ENCODE measurements at regions not wholly inside any gene's neighbourhood (a gene's known extent, or its start where the extent isn't known, plus 50 kb on each side); places are given as distances from the start of the nearest gene placed in this dataset.

GRCh38 chr5:174423558-174423957 lies 300.8 kb upstream of the MSX2 start:
- intact Hi-C loops (cut with DNase I) = no loop called here
- no peak for ATAC-seq
- H3K4me1 ChIP-seq = no peaks in the 10 kb centered on the region

GRCh38 chr5:174424219-174425053 lies 299.9 kb upstream of the MSX2 start:
- ATAC-seq (no peak), DNase-seq (peak in 1 of 4 donors; percentile 7)
- no peak overlapping the region for H3K4me3 ChIP-seq
- H3K27ac ChIP-seq = no peak overlapping the region
- no peaks in the 10 kb centered on the region for H3K9me3 ChIP-seq
- intact Hi-C loops (cut with DNase I) = no loop called here
- H3K36me3 ChIP-seq (replicated peaks in 1 of 2; ENCODE audit: insufficient read depth in 1 of 2, low read depth in 2 of 2) = no peaks in the 10 kb centered on the region
- TF ChIP-seq POLR2A (IDR thresholded peaks at IDR 0.05) = no peak
- TF ChIP-seq, protein P1, sequence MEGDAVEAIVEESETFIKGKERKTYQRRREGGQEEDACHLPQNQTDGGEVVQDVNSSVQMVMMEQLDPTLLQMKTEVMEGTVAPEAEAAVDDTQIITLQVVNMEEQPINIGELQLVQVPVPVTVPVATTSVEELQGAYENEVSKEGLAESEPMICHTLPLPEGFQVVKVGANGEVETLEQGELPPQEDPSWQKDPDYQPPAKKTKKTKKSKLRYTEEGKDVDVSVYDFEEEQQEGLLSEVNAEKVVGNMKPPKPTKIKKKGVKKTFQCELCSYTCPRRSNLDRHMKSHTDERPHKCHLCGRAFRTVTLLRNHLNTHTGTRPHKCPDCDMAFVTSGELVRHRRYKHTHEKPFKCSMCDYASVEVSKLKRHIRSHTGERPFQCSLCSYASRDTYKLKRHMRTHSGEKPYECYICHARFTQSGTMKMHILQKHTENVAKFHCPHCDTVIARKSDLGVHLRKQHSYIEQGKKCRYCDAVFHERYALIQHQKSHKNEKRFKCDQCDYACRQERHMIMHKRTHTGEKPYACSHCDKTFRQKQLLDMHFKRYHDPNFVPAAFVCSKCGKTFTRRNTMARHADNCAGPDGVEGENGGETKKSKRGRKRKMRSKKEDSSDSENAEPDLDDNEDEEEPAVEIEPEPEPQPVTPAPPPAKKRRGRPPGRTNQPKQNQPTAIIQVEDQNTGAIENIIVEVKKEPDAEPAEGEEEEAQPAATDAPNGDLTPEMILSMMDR (IDR thresholded peaks at IDR 0.05) = no peak
- no peaks in the 10 kb centered on the region for H3K27me3 ChIP-seq
- no peaks in the 10 kb centered on the region for H3K4me1 ChIP-seq
- WGBS, 2 donors = 37 to 49% methylated on average over 8 of the region's 8 CpGs

More at GRCh38 chr5:174423558-174423957, 300.8 kb upstream of the MSX2 start:
- no peaks in the 10 kb centered on the region for H3K27me3 ChIP-seq
- no peaks in the 10 kb centered on the region for H3K9me3 ChIP-seq
- H3K27ac ChIP-seq = no peak overlapping the region
- DNase-seq = no peak
- no peaks in the 10 kb centered on the region for H3K36me3 ChIP-seq (replicated peaks in 1 of 2; ENCODE audit: insufficient read depth in 1 of 2, low read depth in 2 of 2)
- H3K4me3 ChIP-seq = no peak overlapping the region
- 63 to 70% methylated on average over 11 of the region's 11 CpGs for WGBS, 2 donors
- TF ChIP-seq, protein P1 (IDR thresholded peaks at IDR 0.05) = no peak
- no peak for TF ChIP-seq POLR2A (IDR thresholded peaks at IDR 0.05)

DNA sequence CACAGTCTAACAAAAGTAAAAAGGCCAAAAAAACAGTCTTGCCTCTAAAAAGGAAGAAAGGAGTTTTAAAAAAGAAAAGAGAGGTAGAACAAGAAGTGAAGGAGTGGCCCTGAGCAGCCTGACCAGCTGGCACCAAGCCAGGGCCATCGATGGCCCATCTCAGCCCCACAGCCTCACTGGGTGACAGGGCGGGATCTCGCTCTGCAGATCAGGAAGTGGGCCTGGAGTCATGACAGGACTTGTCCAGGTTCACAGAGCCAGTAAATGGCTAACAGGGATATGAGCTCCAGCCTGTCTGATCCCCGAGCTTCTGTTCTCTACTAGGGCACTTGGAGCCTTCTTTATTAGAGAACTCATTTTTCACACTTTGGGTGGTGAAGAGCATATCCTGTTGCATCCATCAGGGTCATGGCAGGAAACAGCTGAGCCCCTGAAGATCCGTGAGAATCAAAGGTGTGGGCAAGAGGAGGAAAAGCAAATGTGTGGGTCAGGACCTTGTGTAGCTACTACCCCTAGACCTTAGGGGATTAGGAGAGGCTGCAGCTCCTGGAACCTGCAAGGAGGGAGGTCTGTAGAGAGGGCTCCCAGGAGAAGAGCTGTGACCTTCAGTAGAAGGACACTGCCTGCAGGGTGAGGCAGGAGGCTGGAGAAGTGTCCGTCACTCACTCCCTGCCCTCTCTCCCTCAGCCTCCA lies 299.0 kb upstream of the MSX2 start:
- DNase-seq (peak in 1 of 4 donors; percentile 26), ATAC-seq (peak; percentile 30)
- no peaks in the 10 kb centered on the region for H3K36me3 ChIP-seq (replicated peaks in 1 of 2; ENCODE audit: insufficient read depth in 1 of 2, low read depth in 2 of 2)
- 37 to 40% methylated on average over 6 of the region's 6 CpGs for WGBS, 2 donors
- H3K4me3 ChIP-seq = no peak overlapping the region
- no peaks in the 10 kb centered on the region for H3K9me3 ChIP-seq
- H3K27ac ChIP-seq = no peak overlapping the region
- H3K4me1 ChIP-seq = no peaks in the 10 kb centered on the region
- no peaks in the 10 kb centered on the region for H3K27me3 ChIP-seq
- intact Hi-C loops (cut with DNase I) = no loop called here
- TF ChIP-seq POLR2A (IDR thresholded peaks at IDR 0.05) = no peak
- TF ChIP-seq, protein P1 (IDR thresholded peaks at IDR 0.05) = no peak

GRCh38 chr5:174425964-174426290 lies 298.5 kb upstream of the MSX2 start:
- TF ChIP-seq, protein P1 (IDR thresholded peaks at IDR 0.05) = no peak
- TF ChIP-seq POLR2A (IDR thresholded peaks at IDR 0.05) = no peak
- H3K36me3 ChIP-seq (replicated peaks in 1 of 2; ENCODE audit: insufficient read depth in 1 of 2, low read depth in 2 of 2) = no peaks in the 10 kb centered on the region
- no peaks in the 10 kb centered on the region for H3K9me3 ChIP-seq
- no peaks in the 10 kb centered on the region for H3K27me3 ChIP-seq
- DNase-seq = no peak
- no peak for ATAC-seq
- intact Hi-C loops (cut with DNase I) = no loop called here
- no peak overlapping the region for H3K27ac ChIP-seq
- no peak overlapping the region for H3K4me3 ChIP-seq
- 26 to 38% methylated on average over 5 of the region's 5 CpGs for WGBS, 2 donors
- H3K4me1 ChIP-seq = no peaks in the 10 kb centered on the region

All from body of pancreas (tissue), 4 donors.